GM19043 (cell line): ENCODE measurements at regions not wholly inside any gene's neighbourhood (a gene's known extent, or its start where the extent isn't known, plus 50 kb on each side); places are given as distances from the start of the nearest gene placed in this dataset.
A peak's percentile ranks its signal among the peaks of the same experiment; 100 is the strongest.

Experiments used
- ATAC-seq: cut with Tn5 transposase; IDR thresholded peaks from one replicate; pipeline ENCODE4 v1.9.1; 2021; ENCODE audit warnings: low read depth; ENCODE audit not compliant: unreplicated experiment

- peak; percentile 97 for ATAC-seq
Measured at GRCh38 chr5:124444147-124444775, 302.2 kb downstream of the ZNF608 start.

GRCh38 chr5:124440471-124440870, 306.0 kb downstream of the ZNF608 start:
- no peak for ATAC-seq

- ATAC-seq = no peak
Measured at GRCh38 chr5:124439609-124440008, 306.8 kb downstream of the ZNF608 start.

- ATAC-seq = no peak
Measured at GRCh38 chr5:124438903-124439281, 307.5 kb downstream of the ZNF608 start.

- no peak for ATAC-seq
Measured at GRCh38 chr5:124438026-124438902, 308.2 kb downstream of the ZNF608 start.

GRCh38 chr5:124436294-124436693, 310.1 kb downstream of the ZNF608 start:
- ATAC-seq = no peak

GRCh38 chr5:124433170-124433569, 313.3 kb downstream of the ZNF608 start:
- no peak for ATAC-seq

GRCh38 chr5:124421584-124421983, 324.9 kb downstream of the ZNF608 start:
- no peak for ATAC-seq

GRCh38 chr5:124420952-124421351, 325.5 kb downstream of the ZNF608 start:
- no peak for ATAC-seq

- no peak for ATAC-seq
Measured at GRCh38 chr5:124419531-124419930, 326.9 kb downstream of the ZNF608 start.

- ATAC-seq = no peak
Measured at GRCh38 chr5:124418390-124418789, 328.0 kb downstream of the ZNF608 start.

GRCh38 chr5:124417196-124417595, 329.2 kb downstream of the ZNF608 start:
- ATAC-seq = no peak

- ATAC-seq = no peak
Measured at GRCh38 chr5:124416627-124417026, 329.8 kb downstream of the ZNF608 start.

- ATAC-seq = no peak
Measured at GRCh38 chr5:124414973-124415372, 331.5 kb downstream of the ZNF608 start.

GRCh38 chr5:124410539-124411488, 335.6 kb downstream of the ZNF608 start:
- ATAC-seq = peak; percentile 90

GRCh38 chr5:124408738-124409453, 337.5 kb downstream of the ZNF608 start:
- ATAC-seq = no peak

- ATAC-seq = no peak
Measured at GRCh38 chr5:124404796-124405195, 341.6 kb downstream of the ZNF608 start.

- ATAC-seq = no peak
Measured at GRCh38 chr5:124403281-124403680, 343.2 kb downstream of the ZNF608 start.

GRCh38 chr5:124402144-124402581, 344.3 kb downstream of the ZNF608 start:
- no peak for ATAC-seq

GRCh38 chr5:124401476-124402143, 344.8 kb downstream of the ZNF608 start:
- ATAC-seq = no peak
